ENCODE measurements at regions not wholly inside any gene's neighbourhood (a gene's known extent, or its start where the extent isn't known, plus 50 kb on each side); places are given as distances from the start of the nearest gene placed in this dataset.

GRCh38 chr5:124685404-124685930, 61.0 kb downstream of the ZNF608 start:
- Histone ChIP-seq H4K20me1 (ENCODE audit: insufficient read depth, low read length) (no peaks in the 10 kb centered on the region), H3K27me3 (ENCODE audit: control insufficient read depth in 1 of 2, insufficient read depth in 2 of 2, low read length in 2 of 2) (no peaks in the 10 kb centered on the region), H3K27ac (ENCODE audit: extremely low read length, insufficient read depth, low read length) (no peak overlapping the region), H3K79me2 (ENCODE audit: insufficient read depth, low read length) (no peaks in the 10 kb centered on the region), H3K9me3 (ENCODE audit: low read length) (no peaks in the 10 kb centered on the region), H2AFZ (ENCODE audit: low read length) (no peak overlapping the region), H3K4me1 (ENCODE audit: insufficient read depth, low read length) (peaks cover 18% of the 10 kb centered on the region), H3K9ac (ENCODE audit: insufficient read depth, low read depth, low read length) (no peak overlapping the region), H3K4me2 (ENCODE audit: low read depth, low read length) (no peak overlapping the region), H3K36me3 (replicated peaks in 1 of 2; ENCODE audit: control insufficient read depth in 1 of 2, insufficient read depth in 2 of 2, low read length in 2 of 2) (no peaks in the 10 kb centered on the region), H3K4me3 (replicated peaks in 1 of 3; ENCODE audit: insufficient read depth in 1 of 3, low read depth in 2 of 3, low read length in 3 of 3) (no peak overlapping the region)
- no peak for TF ChIP-seq KDM4B (CRISPR knock-in tag; IDR thresholded peaks at IDR 0.05)
- TF ChIP-seq TMF1 (CRISPR knock-in tag; IDR thresholded peaks at IDR 0.05; ENCODE audit: low read depth): no peak
- TF ChIP-seq ZNF329 (CRISPR knock-in tag; IDR thresholded peaks at IDR 0.05; ENCODE audit: low read depth): no peak
- TF ChIP-seq FOSL2 (CRISPR knock-in tag; IDR thresholded peaks at IDR 0.05): no peak
- no peak for TF ChIP-seq SIX4 (CRISPR knock-in tag; IDR thresholded peaks at IDR 0.05)
- no peak for TF ChIP-seq MXD4 (CRISPR knock-in tag; IDR thresholded peaks at IDR 0.05)
- no peak for TF ChIP-seq ZNF724P (CRISPR knock-in tag; IDR thresholded peaks at IDR 0.05; ENCODE audit: borderline replicate concordance)
- TF ChIP-seq FIP1L1 (IDR thresholded peaks at IDR 0.05; ENCODE audit: borderline replicate concordance, insufficient read depth, low read depth, low read length): no peak
- no peak for TF ChIP-seq ZNF121 (CRISPR knock-in tag; IDR thresholded peaks at IDR 0.05)
- no peak for TF ChIP-seq ZNF512B (CRISPR knock-in tag; IDR thresholded peaks at IDR 0.05; ENCODE audit: borderline replicate concordance)
- TF ChIP-seq ZNF326 (CRISPR knock-in tag; IDR thresholded peaks at IDR 0.05; ENCODE audit: borderline replicate concordance): no peak
- TF ChIP-seq SPEN (CRISPR knock-in tag; IDR thresholded peaks at IDR 0.05; ENCODE audit: low read depth): no peak
- TF ChIP-seq ETV5 (CRISPR knock-in tag; IDR thresholded peaks at IDR 0.05; ENCODE audit: borderline replicate concordance): no peak
- TF ChIP-seq SALL1 (CRISPR knock-in tag; IDR thresholded peaks at IDR 0.05): no peak
- TF ChIP-seq ZNF547 (CRISPR knock-in tag; IDR thresholded peaks at IDR 0.05): no peak
- no peak for TF ChIP-seq ATF7 (IDR thresholded peaks at IDR 0.05)
- TF ChIP-seq ATF7 (CRISPR knock-in tag; IDR thresholded peaks at IDR 0.05): no peak
- in situ Hi-C loops (cut with HindIII; ENCODE audit: extremely low pct_ligation_motif_present, low pct_unique_long_range_greater_than_20kb) (no loop called here), intact Hi-C loops (cut with micrococcal nuclease; ENCODE audit: unreplicated experiment) (no loop called here)
- no peak for DNase-seq (ENCODE audit: low spot score)
- ChIA-PET CTCF (ENCODE audit: low intra/inter-chr PET ratio, low total read pairs) (no interaction called here), POLR2A (no interaction called here)
- ATAC-seq: no peak
- no peak for FAIRE-seq
- BruUV-seq (replicated peaks): no TSS peak
- 94% methylated on average over 3 of the region's 3 CpGs for WGBS (ENCODE audit: low lambda C conversion rate)
